GM10248 (cell line): ENCODE measurements at regions not wholly inside any gene's neighbourhood (a gene's known extent, or its start where the extent isn't known, plus 50 kb on each side); places are given as distances from the start of the nearest gene placed in this dataset.
"Not testable (repeated sequence)": the region's sequence is repeated elsewhere in the genome, so short reads cannot be mapped to it uniquely, and the experiment has no call there.

Experiments used
- CTCF ChIA-PET: fragments of 300-600 bp; sonication (Branson Sonifier 250); formaldehyde crosslinking; extraction: SDS; loops from one replicate; lab custom pipeline; 2021; ENCODE audit warnings: antibody characterized with exemption; lab: Yijun Ruan, JAX
- POLR2A ChIA-PET: fragments of 350-650 bp; sonication (Branson Sonifier 250); formaldehyde crosslinking; extraction: SDS; loops from one replicate; lab custom pipeline; 2020; ENCODE audit warnings: antibody characterized with exemption; lab: Yijun Ruan, JAX
- DNase-seq: peaks from one replicate; pipeline ENCODE4 v3.0.0; 2012; ENCODE audit errors: extremely low spot score
- CTCF ChIP-seq: IDR thresholded peaks from 2 replicates; pipeline ENCODE4 v1.5.1; 2012; ENCODE audit warnings: mild to moderate bottlenecking, low read depth; ENCODE audit errors: extremely low read depth, missing control alignments, control extremely low read depth

DNA sequence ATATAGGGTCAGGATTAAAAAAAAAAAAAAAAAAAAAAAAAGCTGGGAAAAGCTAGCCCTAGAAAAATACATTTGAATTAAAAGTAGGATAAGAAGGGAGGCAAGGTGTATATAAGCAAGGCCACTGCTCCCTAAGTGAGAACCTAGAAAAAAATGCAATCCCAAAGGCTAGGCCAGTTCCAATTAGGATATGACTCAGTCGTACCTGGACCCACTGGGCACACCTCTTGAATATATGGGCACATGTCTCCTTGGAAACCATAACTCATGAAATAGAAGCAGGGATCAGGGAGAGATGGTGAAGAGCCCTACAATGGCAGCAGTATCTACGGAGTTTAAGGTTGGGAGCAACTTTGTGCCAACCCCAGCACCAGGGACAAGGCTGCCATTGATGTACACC, 314.1 kb upstream of the IL12A start:
- ChIA-PET CTCF (no interaction called here), POLR2A (no interaction called here)
- TF ChIP-seq CTCF = no peak
- DNase-seq = no peak

GRCh38 chr3:159675285-159675684, 313.4 kb upstream of the IL12A start:
- POLR2A ChIA-PET = no interaction called here
- no peak for DNase-seq
- no peak for TF ChIP-seq CTCF
- CTCF ChIA-PET = no interaction called here

DNA sequence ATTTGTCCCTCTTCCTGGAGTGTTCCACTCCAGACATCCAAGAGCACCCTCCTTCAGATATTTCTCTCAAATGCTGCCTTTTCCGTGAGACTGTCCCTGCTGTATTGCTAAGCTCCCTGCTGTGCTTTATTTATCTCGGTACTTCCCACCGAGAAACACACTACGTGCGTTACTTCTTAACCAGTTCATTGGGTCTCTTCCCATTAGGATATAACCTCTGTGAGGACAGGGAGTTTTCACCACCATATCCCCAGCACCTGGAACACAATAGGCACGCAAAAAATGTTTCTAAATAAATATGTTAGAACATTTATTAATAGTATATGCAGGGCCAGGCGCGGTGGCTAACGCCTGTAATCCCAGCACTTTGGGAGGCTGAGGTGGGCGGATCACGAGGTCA, 308.7 kb upstream of the IL12A start:
- no peak for TF ChIP-seq CTCF
- DNase-seq = no peak
- ChIA-PET POLR2A (no interaction called here), CTCF (no interaction called here)

GRCh38 chr3:159681717-159682116, 306.9 kb upstream of the IL12A start:
- CTCF ChIA-PET = not testable (repeated sequence)

DNA sequence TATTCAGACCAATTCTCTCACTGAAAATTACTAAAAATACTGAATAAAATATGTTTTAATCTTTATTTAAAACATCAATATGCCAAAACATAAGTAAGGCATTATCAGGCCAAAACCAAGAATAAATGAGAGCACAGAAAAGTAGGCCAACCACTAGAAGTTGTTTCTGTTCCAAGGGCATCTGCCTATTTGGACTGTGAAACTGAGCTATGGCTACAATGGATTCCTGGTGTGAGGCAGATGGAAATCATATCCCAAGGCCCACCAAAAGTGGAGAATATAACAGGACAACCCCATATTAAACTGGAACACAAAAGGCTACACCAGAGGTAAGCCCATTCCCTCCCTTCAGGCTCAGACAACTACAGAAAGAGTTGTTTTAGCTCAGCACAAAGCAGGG, 302.8 kb upstream of the IL12A start:
- TF ChIP-seq CTCF = no peak
- ChIA-PET POLR2A (no interaction called here), CTCF (interaction anchor here (1.9 kb wide), 1 partner anchor 10 kb away, joined by 6 read pairs; no protein-coding TSS in a partner anchor)
- no peak for DNase-seq

More at GRCh38 chr3:159681717-159682116, 306.9 kb upstream of the IL12A start:
- DNase-seq, POLR2A ChIA-PET: not testable (repeated sequence)

- DNase-seq = no peak
- ChIA-PET POLR2A (no interaction called here), CTCF (interaction anchor here (1.2 to 1.8 kb wide), 3 partner anchors 10 to 20 kb away, joined by 3 to 4 read pairs (median 3); no protein-coding TSS in a partner anchor)
- no peak for TF ChIP-seq CTCF
These were observed 295.4 kb upstream of the IL12A start for GRCh38 chr3:159693226-159693625.

DNA sequence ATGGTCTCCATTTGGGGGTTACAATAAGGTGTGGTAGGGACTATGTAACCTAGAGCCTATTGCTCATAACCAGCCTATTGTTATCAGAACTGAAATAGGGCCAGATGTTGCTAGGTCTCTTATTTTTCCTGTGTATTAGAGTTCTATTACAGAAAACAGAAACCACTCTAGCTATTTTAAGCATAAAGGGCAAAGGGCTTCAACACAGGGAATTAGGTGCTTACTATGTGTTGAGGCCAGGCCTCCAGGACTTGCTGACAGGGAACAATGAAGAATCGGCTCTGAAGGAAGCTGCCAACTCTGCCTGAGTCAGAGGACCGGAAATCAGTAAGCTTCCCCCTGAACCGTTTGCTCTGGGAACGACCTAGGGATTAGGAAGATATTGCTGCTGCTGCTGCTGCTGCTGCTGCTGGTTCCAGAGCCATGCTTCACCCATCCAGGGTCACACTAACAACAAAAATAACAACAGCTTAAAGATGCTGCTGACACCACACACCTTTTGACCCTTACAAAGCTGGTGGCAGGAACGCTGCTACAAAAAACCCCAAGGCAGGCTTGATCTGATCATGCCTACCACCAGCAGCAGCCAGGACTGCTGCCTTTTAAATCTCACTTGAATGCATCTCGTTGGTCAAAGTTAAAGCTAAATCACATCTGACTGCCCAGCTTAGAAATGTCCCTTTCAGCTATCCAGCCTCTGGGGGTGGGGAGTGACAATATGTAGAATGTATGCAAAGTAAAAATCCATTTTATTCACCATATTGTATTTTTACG, 276.9 kb upstream of the IL12A start:
- CTCF ChIA-PET = interaction anchor here (0.9 to 1.4 kb wide), 2 partner anchors 9 to 13 kb away, joined by 4 to 5 read pairs; no protein-coding TSS in a partner anchor
- POLR2A ChIA-PET = no interaction called here
- TF ChIP-seq CTCF = no peak
- no peak for DNase-seq
